ENCODE measurements at regions not wholly inside any gene's neighbourhood (a gene's known extent, or its start where the extent isn't known, plus 50 kb on each side); places are given as distances from the start of the nearest gene placed in this dataset.

DNA sequence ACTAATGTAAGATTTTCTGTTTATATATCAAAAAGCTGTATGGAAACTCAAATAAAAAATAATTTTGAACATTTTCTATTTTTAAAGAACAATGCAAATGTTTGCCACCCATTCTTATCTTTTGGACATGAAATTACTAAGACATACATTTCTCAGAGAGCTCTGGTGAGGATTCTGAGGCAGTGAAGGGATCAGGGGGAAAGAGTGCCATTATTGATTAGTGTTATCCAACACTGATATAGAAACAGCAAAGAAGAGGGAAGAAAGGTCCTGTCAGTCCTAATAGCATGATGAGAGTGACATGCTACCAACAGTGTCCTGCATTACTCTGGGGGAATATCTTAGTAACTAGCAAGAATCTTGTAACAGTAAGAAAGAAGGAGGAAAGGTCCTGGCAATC lies 282.2 kb downstream of the RPL10L start:
- TF ChIP-seq, protein P1, sequence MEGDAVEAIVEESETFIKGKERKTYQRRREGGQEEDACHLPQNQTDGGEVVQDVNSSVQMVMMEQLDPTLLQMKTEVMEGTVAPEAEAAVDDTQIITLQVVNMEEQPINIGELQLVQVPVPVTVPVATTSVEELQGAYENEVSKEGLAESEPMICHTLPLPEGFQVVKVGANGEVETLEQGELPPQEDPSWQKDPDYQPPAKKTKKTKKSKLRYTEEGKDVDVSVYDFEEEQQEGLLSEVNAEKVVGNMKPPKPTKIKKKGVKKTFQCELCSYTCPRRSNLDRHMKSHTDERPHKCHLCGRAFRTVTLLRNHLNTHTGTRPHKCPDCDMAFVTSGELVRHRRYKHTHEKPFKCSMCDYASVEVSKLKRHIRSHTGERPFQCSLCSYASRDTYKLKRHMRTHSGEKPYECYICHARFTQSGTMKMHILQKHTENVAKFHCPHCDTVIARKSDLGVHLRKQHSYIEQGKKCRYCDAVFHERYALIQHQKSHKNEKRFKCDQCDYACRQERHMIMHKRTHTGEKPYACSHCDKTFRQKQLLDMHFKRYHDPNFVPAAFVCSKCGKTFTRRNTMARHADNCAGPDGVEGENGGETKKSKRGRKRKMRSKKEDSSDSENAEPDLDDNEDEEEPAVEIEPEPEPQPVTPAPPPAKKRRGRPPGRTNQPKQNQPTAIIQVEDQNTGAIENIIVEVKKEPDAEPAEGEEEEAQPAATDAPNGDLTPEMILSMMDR (IDR thresholded peaks at IDR 0.05), result no peak
- no peak for TF ChIP-seq POLR2A (IDR thresholded peaks at IDR 0.05)
